GM08714 (cell line): ENCODE measurements at regions not wholly inside any gene's neighbourhood (a gene's known extent, or its start where the extent isn't known, plus 50 kb on each side); places are given as distances from the start of the nearest gene placed in this dataset.

Experiments used
- H3K4me3 ChIP-seq: fragments of 200-500 bp; sonication (Bioruptor generic); 2 replicates; pipeline ENCODE4 v1.5.1; 2014; ENCODE audit warnings: mild to moderate bottlenecking, low read length, inconsistent platforms
- ZNF274 ChIP-seq: IDR thresholded peaks from 2 replicates; pipeline ENCODE4 v1.6.1; 2012; ENCODE audit warnings: mild to moderate bottlenecking, low read depth, low read length

DNA sequence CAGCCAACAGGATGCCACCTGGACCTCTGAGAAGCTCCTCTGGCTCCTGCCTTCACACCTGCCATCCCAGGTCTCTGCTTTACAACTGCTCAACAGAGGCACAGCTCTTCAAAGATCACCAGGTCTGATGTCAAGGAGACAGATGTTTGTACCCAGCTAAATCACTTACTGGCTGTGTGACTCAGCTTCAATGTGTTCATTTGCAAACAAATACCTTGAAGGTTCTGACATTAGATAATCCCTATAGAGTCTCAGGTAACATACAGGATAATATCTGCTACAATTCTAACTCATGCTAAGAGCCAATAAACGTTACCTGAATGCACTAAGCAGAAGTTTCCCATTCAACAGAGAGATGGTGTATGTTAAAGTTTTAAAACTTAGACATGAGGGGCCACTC is 163.4 kb upstream of the IGF1R start:
- no peak for TF ChIP-seq ZNF274
- H3K4me3 ChIP-seq: no peak overlapping the region

DNA sequence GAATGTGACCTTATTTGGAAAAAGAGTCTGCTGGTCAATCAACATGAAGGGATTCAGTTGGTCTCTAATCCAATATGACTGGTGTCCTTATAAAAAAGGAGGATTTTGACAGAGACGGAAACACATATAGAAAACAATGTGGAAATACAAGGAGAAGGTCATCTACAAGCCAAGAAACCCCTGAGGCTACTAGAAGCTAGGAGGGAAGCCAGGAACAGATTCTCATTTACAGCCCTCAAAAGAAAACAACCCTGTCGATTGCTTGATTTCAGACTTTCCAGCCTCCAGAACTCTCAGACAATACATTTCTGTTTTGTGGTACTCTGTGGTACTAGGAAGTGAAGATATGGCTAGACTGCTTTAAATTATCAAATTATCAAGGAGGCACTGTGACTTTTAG is 162.9 kb upstream of the IGF1R start:
- no peak for TF ChIP-seq ZNF274

DNA sequence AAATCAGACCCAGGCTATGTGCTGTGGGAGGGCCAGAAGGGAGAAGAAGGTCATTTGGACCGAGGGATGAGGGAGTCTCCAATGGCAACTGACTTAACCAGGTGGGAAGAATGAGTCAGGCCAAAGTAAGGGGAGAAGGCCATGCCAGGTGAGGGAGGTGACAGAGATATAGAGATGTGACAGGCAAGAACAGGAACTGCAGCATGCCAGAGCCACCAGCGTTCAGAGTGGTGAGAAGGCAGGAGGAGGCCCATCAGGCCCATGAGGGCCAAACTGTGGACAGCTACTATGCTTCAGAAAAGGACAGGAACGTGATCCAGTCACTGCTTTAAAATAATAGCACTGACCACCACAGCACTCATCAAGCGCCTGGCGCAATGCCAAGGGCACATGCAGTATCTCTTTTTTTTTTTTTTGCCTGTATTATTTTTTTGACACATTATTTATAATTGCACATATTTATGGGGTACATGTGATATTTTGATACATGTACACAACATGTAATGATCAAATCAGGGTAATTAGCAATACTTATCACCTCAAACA is 154.3 kb upstream of the IGF1R start:
- TF ChIP-seq ZNF274: no peak
- no peak overlapping the region for H3K4me3 ChIP-seq

More for the DNA sequence above, 162.9 kb upstream of the IGF1R start:
- H3K4me3 ChIP-seq: no peak overlapping the region

DNA sequence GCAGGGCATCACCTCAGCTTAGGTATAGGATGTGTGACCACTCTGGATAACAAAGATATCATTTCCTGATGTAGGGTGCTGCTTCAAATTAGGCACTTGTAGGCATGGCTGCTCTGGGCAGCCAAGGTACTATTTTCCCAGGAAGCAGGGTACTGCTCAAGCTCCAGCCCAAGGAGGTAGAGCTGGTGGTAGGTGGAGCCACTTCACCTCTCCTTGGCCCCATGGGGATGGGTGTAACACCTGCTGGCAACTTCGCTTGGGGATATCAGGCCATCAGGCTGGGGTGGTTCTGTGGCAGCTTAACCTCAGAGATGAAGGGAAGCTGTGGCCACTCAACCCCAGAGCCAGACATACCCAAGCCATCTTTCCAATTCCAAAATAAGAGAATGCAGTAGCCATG is 147.1 kb upstream of the IGF1R start:
- no peak for TF ChIP-seq ZNF274
- no peak overlapping the region for H3K4me3 ChIP-seq

DNA sequence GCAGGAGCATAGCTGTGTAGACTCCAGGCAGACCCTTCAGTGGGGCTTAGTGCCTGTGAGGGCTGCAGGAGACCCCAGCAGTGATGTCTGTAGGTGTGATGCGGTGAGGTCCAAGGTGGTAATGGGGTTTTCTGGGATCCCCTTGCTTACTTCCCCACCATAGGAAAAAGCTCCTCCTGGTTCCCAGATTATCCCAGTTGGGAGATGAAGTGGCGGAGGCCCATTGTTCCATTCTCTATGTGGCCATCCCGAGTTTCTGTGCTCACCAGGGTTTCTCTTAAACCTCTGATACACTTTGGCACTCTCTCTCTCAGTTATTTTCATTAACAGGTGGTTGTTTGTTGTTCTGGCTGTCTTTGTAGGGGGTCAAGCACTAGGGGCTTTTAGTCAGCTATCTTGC is 146.7 kb upstream of the IGF1R start:
- H3K4me3 ChIP-seq: no peak overlapping the region
- TF ChIP-seq ZNF274: no peak

DNA sequence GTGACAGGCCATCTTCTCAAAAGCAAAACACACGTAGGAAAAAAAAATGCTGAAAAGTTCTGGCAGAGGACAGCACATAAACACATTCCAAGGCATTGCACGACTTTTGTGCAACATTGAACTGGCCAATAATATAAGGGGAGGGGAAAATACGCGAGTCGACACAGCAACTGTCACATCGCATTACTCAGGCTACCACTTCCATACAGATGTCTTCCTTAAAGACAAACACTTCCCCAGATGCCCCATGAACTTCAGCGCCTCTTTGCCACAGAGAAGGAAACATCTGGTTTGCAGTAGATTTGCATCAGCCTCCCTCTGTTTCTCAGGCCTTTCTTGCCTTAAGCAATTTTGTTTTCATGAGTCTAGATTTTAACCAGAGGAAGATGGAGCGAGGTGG is 144.4 kb upstream of the IGF1R start:
- no peak for TF ChIP-seq ZNF274
- no peak overlapping the region for H3K4me3 ChIP-seq

DNA sequence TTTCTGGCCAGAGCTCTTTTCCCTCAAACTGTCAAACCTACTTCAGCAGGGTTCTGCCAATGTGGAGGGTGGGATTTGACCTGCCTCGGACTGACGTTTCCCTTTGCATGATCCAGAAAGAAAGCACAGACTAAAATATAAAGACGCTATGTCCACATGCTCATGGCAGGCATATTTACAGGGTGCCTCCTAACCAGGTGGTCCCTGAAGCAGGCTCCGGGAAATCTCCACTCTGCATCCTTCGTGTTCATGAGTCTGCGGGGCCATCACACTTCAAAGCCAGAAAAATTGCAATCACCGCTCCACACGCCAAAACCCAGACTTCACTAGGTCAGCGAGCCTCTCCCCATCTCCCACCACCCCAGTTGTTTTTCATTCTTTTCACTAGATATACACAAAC is 143.3 kb upstream of the IGF1R start:
- H3K4me3 ChIP-seq: no peak overlapping the region
- TF ChIP-seq ZNF274: no peak

DNA sequence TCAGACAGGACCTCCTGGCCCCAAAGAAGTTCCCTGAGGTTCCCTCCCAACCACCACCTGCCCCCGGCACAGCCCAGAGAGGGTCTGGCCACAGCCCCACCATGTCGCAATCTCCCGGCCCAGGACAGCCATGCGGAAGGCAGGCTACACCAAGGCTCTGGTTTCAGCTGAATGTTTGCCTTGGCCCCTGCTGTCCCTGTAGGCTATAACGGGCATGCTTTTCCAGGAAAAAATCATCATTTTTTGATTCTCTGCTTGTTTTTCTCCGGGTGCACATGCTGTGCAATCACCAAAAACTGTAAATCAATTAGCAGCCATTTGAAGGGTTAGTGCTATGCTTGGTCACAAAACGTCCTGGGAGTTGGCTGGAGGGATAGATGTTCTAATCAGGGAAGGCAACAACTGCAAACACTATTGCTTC is 142.7 kb upstream of the IGF1R start:
- no peak overlapping the region for H3K4me3 ChIP-seq
- no peak for TF ChIP-seq ZNF274

DNA sequence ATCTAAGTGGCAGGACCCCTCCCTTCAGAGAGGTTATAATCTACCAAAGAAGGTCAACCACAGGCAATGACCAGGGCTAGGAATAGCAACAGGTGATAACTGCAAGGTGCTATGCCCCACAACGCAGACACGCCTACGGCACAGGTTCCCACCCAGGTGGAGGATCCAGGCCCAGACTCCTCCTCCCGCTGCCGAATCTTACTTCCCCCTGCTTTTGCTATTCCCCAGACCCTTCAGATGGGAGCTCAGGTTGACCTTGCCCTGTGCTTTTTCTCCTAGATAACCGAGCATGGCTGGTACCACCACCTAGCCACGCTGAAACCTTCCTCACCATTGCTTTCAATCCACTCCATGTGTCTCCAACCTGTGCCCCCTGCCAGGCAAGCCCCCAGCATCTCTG is 142.2 kb upstream of the IGF1R start:
- no peak overlapping the region for H3K4me3 ChIP-seq
- TF ChIP-seq ZNF274: no peak

DNA sequence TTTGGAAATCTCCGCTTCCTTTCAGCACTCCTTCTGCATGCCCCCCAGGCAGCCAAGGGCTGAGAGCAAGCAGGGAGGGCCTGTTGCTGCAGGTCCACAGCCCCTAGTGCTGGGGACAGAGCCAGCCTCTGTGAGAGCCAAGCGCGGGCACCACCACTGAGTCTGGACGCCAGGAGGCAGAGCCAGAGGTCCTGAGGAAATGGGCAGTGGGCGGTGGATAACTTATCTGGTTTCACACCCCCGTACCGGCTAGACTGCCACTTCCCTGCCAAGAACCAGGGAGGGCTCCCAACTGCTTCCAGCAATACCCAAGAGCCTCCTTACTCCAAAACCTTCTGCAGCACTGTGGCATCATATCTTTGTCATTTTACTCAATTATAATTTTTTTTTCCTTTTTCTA is 141.6 kb upstream of the IGF1R start:
- no peak for TF ChIP-seq ZNF274
- H3K4me3 ChIP-seq: no peak overlapping the region

DNA sequence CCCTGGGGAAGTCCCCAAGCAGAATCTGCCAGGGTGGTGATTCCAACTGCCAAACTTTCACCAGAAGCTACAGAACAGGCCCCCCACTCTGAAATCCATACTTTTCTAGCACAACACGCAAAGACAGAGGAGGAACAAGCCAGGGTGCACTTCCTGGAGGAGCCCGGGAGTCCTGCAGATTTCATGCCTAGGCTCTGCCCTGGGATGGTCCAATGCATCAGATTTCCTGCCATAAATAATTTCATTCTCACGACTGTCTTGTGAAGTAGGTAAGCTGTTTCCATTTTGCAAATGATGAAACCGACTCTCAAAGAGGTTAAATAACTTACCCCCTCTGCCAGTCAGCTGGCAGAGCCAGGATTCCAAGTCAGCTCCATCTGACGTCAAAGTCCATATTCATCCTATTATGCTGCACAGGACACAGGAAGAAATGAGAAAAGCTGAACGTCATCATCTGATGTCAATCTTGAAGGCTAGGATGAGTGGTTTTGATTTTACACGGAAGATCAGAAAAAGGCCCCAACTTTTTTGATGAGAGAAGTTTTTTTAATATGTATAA is 134.8 kb upstream of the IGF1R start:
- TF ChIP-seq ZNF274: no peak
- H3K4me3 ChIP-seq: no peak overlapping the region

DNA sequence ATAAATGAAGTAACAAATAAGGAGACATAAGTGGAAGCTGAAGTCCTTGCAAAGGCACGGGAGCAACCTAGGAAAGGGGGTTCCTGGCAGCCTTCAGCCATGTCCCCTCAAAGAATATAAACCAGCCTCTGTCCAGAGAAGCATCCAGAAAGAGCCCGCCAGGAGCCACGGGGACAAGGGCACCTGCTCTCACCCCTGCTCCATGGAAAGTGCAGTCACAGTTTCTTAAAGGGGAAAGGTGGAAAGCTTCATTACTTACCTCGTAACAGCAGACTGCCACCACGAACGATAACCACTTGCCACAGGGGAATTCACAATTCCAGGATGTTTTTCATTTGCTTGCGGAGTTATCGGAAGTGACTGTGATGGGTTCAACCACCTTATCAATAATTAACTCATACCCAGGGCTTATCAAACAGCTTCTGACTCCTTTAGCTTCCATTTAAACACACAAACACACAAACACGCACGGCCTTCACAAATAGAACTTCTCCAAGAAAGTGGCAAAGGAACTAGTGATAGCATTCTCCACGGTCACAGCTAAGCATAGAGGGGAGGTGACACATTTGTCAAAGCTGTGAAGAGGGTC is 134.2 kb upstream of the IGF1R start:
- no peak for TF ChIP-seq ZNF274
- no peak overlapping the region for H3K4me3 ChIP-seq

DNA sequence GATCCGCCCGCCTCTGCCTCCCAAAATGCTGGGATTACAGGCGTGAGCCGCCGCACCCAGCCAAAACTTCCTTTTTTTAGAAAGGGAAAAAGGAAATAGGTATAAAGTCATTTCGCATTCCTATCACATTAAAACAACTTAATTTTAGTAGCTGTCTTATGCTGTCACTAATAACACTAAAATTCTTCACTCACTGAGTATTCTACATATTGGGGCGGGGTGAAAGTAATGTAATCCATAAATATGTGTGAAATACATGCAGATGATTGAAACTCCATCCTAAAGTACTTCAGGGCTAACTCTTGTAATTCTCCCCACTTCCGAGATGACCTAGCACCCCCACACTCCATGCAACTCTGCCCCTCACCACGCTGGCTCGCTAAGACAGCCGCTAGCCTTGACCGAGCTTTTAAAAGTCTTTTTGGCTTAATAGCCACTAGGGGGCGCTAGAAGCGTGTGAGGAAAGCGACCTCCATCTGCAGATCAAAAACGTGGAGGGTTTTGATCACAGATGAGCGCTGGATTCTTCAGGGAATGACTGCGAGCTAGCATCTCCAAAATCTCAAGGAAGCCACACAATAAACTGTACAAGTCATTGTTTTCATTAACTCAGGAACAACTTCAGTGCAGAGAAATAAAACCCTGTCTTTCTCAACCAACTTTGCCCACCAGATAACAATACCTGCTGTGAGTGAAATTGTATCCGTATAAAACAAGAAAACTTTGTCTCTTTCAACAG is 129.3 kb upstream of the IGF1R start:
- H3K4me3 ChIP-seq: no peak overlapping the region
- no peak for TF ChIP-seq ZNF274

DNA sequence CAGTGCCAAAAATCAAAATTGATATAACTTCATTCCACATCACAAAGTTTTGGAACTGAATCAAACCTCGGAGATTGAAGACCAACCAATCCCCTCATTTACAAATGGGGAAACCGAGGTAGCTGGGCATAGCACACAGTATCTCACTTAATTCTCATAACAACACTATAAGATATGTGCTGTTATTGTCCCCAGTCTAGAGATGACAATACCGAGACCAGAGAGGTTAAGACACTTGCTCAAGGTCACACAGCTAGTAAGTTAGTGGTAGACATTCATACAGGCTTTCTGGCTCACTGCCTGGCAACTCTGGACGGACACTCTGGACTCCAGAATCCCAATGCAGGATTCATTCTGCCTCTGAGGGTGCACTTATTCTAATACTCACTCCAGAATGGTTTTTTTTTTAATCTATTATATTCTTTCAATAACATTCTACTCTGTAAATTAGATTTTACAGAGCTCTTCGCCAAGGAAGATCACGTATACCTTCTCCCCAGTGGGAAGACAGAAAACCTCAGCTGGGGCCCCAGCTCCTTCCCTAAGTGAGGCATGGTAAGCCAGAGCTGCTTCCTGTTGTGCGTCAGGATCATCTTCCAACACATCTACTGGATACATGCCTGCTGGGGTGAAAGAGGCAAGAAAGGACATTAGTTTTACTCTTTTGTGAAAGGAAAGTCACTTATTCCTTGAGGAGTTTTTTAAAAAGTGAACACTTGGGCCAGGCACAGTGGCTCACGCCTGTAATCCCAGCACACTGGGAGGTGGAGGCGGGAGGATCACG is 128.4 kb upstream of the IGF1R start:
- no peak overlapping the region for H3K4me3 ChIP-seq
- TF ChIP-seq ZNF274: no peak

DNA sequence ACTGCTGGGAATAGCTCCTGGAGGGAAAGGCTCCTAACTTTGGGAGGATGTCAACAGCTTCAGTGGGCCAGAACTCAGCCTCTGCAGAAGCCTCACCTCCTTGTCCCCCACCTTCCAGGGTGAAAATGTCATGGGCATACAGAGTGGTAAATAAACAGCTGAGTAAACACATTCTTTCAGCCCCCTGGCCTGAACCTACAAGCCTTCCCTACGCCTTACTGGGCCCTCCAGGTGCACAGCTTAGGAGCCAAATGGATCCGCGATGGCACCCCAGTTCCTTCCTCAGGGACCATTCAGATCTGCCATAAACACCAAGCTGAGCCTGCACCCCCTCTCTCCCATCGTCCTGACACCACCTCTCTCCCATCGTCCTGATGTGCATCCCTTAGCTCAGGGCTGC is 126.2 kb upstream of the IGF1R start:
- no peak overlapping the region for H3K4me3 ChIP-seq

More for the DNA sequence above, 126.2 kb upstream of the IGF1R start:
- TF ChIP-seq ZNF274: no peak
